ENCODE measurements at regions not wholly inside any gene's neighbourhood (a gene's known extent, or its start where the extent isn't known, plus 50 kb on each side); places are given as distances from the start of the nearest gene placed in this dataset.

GRCh38 chr20:4371623-4372251 lies 122.7 kb upstream of the ADRA1D start:
- ATAC-seq (ENCODE audit: low read depth) (no peak), DNase-seq (no peak)
- no peaks in the 10 kb centered on the region for H3K27me3 ChIP-seq (replicated peaks in 1 of 4; ENCODE audit: control extremely low read depth in 1 of 4, control insufficient read depth in 3 of 4, insufficient read depth in 4 of 4, low read length in 3 of 4)
- Mint-ChIP-seq H3K9me3 (ENCODE audit: insufficient read depth) (no peaks in the 10 kb centered on the region), H3K27me3 (peaks cover 15% of the 10 kb centered on the region), H3K4me3 (no peak overlapping the region), H3K4me1 (peaks cover 7% of the 10 kb centered on the region), H3K27ac (no peak overlapping the region)
- 100% methylated on average over 1 of the region's 2 CpGs for WGBS (ENCODE audit: insufficient coverage)
- H3K27ac ChIP-seq (ENCODE audit: low read length in 2 of 2) = no peak overlapping the region
- H3K4me1 ChIP-seq (ENCODE audit: control insufficient read depth in 2 of 2, insufficient read depth in 2 of 2, low read length in 2 of 2) = peaks cover 0 to 6% of the 10 kb centered on the region in 2 donors
- H2AFZ ChIP-seq (ENCODE audit: insufficient read depth, low read depth, low read length, poor library complexity, severe bottlenecking) = no peak overlapping the region
- no peak overlapping the region for H3K9ac ChIP-seq (ENCODE audit: low read length)
- TF ChIP-seq EZH2 (IDR thresholded peaks at IDR 0.05; ENCODE audit: borderline replicate concordance, insufficient read depth, low read depth, low read length, poor library complexity, severe bottlenecking) = no peak
- no peak for TF ChIP-seq CTCF (IDR thresholded peaks at IDR 0.05)
- POLR2A ChIA-PET = no interaction called here
- H4K20me1 ChIP-seq (ENCODE audit: control insufficient read depth, insufficient read depth, low read length, poor library complexity, severe bottlenecking) = no peaks in the 10 kb centered on the region
- H3K36me3 ChIP-seq (replicated peaks in 1 of 2; ENCODE audit: control extremely low read depth in 1 of 2, control insufficient read depth in 1 of 2, extremely low read depth in 1 of 2, insufficient read depth in 2 of 2, low read length in 1 of 2) = no peaks in the 10 kb centered on the region
- no peaks in the 10 kb centered on the region for H3K79me2 ChIP-seq (ENCODE audit: control insufficient read depth, insufficient read depth, low read length)
- H3K4me2 ChIP-seq (replicated peaks; ENCODE audit: low read depth, low read length, poor library complexity, severe bottlenecking) = no peak overlapping the region
- H3K9me3 ChIP-seq (ENCODE audit: control extremely low read depth in 1 of 3, control insufficient read depth in 2 of 3, insufficient read depth in 1 of 3, low read length in 2 of 3) = no peaks in the 10 kb centered on the region
- H3K4me3 ChIP-seq (ENCODE audit: control extremely low read depth in 1 of 5, extremely low read depth in 1 of 5, insufficient read depth in 1 of 5, low read depth in 2 of 5, low read length in 4 of 5) = no peak overlapping the region
- CTCF ChIA-PET = no interaction called here
- intact Hi-C loops (cut with micrococcal nuclease) = no loop called here

GRCh38 chr20:4370851-4371250 lies 121.8 kb upstream of the ADRA1D start:
- H3K4me2 ChIP-seq (replicated peaks; ENCODE audit: low read depth, low read length, poor library complexity, severe bottlenecking) = no peak overlapping the region
- H3K9me3 ChIP-seq (ENCODE audit: control extremely low read depth in 1 of 3, control insufficient read depth in 2 of 3, insufficient read depth in 1 of 3, low read length in 2 of 3) = no peaks in the 10 kb centered on the region
- ATAC-seq (ENCODE audit: low read depth) = no peak
- intact Hi-C loops (cut with micrococcal nuclease) = no loop called here
- no peak overlapping the region for H2AFZ ChIP-seq (ENCODE audit: insufficient read depth, low read depth, low read length, poor library complexity, severe bottlenecking)
- H3K79me2 ChIP-seq (ENCODE audit: control insufficient read depth, insufficient read depth, low read length) = no peaks in the 10 kb centered on the region
- Mint-ChIP-seq H3K27ac (no peak overlapping the region), H3K4me3 (no peak overlapping the region), H3K27me3 (peaks cover 11% of the 10 kb centered on the region), H3K4me1 (peaks cover 7% of the 10 kb centered on the region), H3K9me3 (ENCODE audit: insufficient read depth) (no peaks in the 10 kb centered on the region)
- H3K27ac ChIP-seq (ENCODE audit: low read length in 2 of 2) = no peak overlapping the region
- no peak overlapping the region for H3K9ac ChIP-seq (ENCODE audit: low read length)
- H4K20me1 ChIP-seq (ENCODE audit: control insufficient read depth, insufficient read depth, low read length, poor library complexity, severe bottlenecking) = no peaks in the 10 kb centered on the region
- H3K4me3 ChIP-seq (ENCODE audit: control extremely low read depth in 1 of 5, extremely low read depth in 1 of 5, insufficient read depth in 1 of 5, low read depth in 2 of 5, low read length in 4 of 5) = no peak overlapping the region
- CTCF ChIA-PET = no interaction called here
- peaks cover 0 to 2% (median 0%) of the 10 kb centered on the region in 4 experiments for H3K27me3 ChIP-seq (replicated peaks in 1 of 4; ENCODE audit: control extremely low read depth in 1 of 4, control insufficient read depth in 3 of 4, insufficient read depth in 4 of 4, low read length in 3 of 4)
- POLR2A ChIA-PET = no interaction called here
- no peak for DNase-seq
- peaks cover 0 to 6% of the 10 kb centered on the region in 2 donors for H3K4me1 ChIP-seq (ENCODE audit: control insufficient read depth in 2 of 2, insufficient read depth in 2 of 2, low read length in 2 of 2)
- 95% methylated on average over 2 of the region's 2 CpGs for WGBS (ENCODE audit: insufficient coverage)
- TF ChIP-seq EZH2 (IDR thresholded peaks at IDR 0.05; ENCODE audit: borderline replicate concordance, insufficient read depth, low read depth, low read length, poor library complexity, severe bottlenecking) = no peak
- TF ChIP-seq CTCF (IDR thresholded peaks at IDR 0.05) = no peak
- H3K36me3 ChIP-seq (replicated peaks in 1 of 2; ENCODE audit: control extremely low read depth in 1 of 2, control insufficient read depth in 1 of 2, extremely low read depth in 1 of 2, insufficient read depth in 2 of 2, low read length in 1 of 2) = no peaks in the 10 kb centered on the region

Data from B cell (primary cell).